Midbrain (tissue), 1 donor: ENCODE measurements at regions not wholly inside any gene's neighbourhood (a gene's known extent, or its start where the extent isn't known, plus 50 kb on each side); places are given as distances from the start of the nearest gene placed in this dataset.
"Not testable (repeated sequence)": the region's sequence is repeated elsewhere in the genome, so short reads cannot be mapped to it uniquely, and the experiment has no call there.

Experiments
- DNase-seq: peaks from one replicate; lab custom pipeline; 2025; lab: John Stamatoyannopoulos, UW

DNA sequence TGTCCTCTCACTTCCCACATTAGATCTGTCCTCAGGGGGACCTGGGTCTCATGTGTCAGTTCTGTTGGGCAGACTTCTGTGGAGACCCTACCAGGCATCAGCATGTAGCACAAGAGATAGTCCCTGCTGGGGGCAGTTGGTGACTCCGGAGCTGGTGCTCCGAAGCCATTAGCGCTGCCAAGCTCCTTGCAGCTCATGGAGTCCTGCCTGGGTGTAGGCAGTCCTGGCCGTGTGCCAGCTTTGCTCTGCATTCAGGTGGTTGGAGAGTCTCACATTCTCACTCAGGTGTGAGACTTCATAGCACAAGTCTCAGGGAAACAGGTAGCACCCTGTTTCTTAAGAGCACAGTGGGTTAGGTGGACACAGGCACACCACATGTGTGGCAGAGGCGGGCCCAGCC, 202.3 kb downstream of the LIPI start:
- not testable (repeated sequence) for DNase-seq

DNA sequence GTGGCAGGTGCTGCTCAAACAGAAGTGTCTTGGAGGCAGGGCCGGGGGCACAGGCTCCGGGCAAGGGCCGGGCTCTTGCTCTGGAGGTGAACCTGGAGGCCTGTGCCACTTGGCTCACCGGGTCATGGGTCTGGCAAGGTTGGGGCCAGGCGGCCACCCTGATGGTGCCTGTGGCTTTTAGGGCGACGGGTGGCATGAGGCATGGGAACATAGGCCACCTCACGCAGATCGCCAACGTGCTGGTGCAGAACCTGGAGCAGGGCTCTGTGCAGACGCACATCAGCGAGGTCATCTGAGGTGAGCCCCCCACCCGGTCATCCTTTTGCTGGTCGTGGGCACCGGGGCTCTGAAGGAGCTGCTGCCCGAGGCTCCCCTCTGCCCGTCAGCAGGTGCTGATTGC, 202.7 kb downstream of the LIPI start:
- DNase-seq: not testable (repeated sequence)

DNA sequence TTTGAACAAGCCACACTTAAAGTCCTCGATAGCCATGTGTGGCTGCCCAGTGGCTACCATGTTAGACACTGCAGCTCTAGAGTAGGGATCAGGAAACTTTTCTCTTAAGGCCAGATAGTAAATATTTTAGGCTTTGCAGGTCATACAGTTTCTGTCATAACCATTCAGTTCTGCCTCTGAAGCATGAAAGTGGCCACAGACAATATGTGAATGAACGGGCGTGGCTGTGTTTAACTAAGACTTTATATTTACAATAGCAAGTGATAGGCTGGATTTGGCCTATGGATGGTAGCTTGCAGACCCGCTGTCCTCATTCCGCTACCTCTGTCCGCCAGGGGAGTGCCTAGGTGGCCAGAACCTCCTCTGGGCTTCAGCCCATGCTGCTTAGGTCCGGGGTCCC, 204.6 kb downstream of the LIPI start:
- DNase-seq: not testable (repeated sequence)

GRCh38 chr21:13986996-13987958, 223.5 kb downstream of the LIPI start:
- not testable (repeated sequence) for DNase-seq

DNA sequence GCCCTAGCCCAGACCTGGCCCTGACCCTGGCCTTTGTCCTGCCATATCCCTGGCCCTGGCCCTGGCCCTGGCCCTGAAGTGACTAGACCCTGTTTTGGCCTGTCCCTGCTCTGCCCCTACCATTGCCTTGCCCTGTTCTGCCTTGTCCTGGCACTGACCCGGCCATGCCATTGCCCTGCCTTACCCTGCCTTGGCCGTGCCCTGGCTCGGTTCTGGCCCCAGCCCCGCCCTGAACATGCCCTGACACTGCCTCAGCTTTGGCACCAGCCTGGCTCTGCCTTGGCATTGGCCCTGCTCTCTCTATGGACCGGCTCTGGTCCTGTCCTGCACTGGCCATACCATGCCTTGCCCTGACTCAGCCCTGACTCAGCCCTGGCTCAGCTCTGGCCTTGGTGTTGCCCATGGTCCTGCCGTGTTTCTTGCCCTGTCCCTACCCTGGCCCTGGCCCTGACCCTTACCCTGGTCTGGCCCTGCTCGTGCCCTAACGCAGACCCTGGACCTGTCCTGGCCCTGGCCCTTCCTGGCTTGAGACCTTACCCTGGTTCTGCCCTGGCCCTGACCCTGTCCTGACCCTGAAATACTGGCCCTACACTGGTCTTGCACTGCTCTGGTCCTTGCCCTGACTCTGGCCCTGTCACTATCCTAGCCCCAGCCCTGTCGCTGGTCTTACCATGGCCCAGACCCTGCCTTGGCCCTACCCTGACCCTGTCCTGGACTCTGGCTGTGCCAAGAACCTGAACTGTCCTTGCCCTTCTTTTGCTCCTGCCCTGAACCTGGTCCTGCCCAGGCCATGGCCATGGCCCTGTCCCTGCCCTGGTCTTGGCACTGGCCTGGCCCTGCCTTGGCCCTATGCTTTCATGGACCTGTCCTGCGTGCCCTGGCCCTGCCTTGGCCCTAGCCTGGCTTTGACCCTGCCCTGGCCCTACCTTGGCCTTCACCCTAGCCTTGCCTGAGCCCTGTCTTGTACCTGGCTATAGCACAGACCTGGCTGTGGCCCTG, 224.6 kb downstream of the LIPI start:
- not testable (repeated sequence) for DNase-seq

DNA sequence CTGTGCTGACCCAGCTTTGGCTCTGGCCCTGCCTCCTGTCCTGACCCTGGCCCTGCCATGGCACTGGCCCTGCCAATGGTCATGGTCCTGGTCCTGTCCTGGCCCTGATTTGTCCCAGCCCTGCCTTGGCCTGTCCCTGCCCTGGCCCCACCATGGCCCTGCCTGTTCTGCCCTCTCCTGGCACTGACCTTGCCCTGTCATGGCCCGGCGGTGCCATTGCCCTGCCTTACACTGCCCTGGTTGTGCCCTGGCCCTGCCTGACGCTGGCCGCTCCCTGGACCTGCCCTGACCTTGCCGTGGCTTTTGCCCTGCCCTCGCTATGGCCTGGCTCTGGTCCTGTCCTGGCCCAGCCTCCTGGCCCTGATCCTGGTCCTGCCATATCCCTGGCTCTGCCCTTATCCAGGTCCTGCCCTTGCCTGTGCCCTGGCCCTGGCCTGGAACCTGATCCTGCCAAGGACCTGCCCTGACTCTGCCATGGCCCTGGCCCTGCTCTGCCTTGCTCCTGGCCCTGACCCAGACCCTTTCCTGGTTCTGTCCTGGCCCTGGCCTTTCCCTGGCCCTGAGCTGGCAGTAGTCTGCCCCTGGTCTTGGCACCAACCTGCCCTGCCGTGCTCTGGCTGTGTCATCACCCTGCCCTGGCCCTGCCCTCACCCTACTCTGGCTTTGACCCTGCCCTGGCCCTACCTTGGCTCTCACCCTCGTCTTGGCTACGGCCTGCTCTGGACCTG, 225.5 kb downstream of the LIPI start:
- DNase-seq: not testable (repeated sequence)

- DNase-seq: not testable (repeated sequence)
Observed at GRCh38 chr21:13984728-13985127, 226.0 kb downstream of the LIPI start.

DNA sequence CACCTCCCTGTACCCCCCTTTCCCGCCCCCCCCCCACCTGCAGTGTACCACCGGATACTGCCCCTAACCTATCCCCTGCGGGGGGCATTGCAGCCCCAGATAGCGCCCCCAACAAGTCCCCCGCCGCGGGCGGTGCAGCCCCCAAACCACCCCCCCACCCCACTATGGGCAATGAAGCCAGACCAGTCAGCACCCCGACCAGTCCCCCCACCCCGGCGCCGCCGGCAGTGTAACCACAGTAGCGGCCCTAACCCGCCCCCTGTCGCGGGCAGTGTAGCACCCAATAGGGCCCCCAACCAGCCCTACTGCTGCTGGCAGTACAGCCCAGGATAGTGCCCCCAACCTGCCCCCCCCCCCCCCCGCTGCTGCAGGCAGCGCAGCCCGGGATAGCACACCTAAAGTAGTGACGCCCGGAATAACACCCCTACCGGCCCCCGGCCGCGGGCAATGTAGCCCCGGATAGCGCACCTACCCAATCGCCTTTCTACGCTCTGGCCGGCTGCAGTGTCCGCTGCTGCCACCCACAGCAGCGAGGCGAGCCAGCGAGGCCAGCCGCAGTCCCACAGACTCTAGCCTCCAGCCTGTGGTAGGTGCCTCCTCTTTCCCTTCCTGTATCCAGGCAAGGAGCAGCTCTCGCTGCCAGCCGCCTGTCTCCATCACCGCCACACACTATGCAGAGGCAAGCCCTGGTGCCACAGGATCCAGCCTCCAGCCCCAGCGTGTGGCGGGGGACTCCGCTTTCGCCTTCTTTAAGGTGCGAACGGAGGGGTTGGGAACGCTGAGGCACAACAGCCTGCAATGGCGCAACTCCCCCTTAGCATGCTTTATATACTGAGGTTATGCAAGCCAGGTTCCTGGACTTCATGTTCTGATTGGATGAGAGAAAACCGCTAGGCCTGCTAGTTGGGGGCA, 229.3 kb downstream of the LIPI start:
- not testable (repeated sequence) for DNase-seq

- not testable (repeated sequence) for DNase-seq
Observed at GRCh38 chr21:13980115-13980662, 230.6 kb downstream of the LIPI start.

GRCh38 chr21:13979608-13980007, 231.1 kb downstream of the LIPI start:
- not testable (repeated sequence) for DNase-seq

DNA sequence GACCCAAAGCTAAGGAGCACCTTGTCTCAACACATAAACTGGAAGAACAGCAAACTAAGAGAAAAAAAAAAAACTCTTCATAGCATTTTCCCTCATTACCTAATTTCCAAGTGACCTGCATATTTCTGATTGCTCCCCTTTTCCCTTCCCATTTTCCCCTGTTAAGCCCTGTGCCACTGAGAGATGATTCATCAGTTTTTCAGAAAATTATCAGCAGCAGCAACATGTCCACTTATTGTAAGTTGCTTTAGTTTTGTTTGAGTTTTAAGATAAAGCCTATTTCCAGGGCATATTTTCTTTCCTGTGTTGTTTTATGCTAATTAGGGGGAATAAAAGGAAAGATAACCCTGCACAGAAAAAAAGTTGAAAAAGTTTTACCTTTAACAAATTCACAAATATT, 236.2 kb downstream of the LIPI start:
- not testable (repeated sequence) for DNase-seq

DNA sequence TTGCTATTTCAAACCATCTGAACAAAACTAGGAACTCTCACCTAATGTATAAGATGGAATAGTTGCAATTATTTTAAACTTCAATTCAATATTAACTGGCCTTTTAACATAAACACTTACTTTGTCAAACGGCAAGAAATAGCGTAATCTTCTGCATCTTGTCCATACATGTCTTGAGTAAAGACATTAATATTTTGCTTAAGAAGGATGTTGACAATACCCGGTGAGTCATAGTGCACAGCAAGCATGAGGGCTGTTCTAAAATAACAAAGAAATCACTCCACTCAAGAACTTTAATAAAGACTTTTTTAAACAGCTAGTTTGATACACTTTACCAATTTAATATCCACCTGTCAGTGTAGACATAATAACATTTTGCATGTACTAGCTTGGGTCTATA, 240.9 kb downstream of the LIPI start:
- DNase-seq: not testable (repeated sequence)

- DNase-seq: not testable (repeated sequence)
Observed at GRCh38 chr21:13969002-13969401, 241.8 kb downstream of the LIPI start.

DNA sequence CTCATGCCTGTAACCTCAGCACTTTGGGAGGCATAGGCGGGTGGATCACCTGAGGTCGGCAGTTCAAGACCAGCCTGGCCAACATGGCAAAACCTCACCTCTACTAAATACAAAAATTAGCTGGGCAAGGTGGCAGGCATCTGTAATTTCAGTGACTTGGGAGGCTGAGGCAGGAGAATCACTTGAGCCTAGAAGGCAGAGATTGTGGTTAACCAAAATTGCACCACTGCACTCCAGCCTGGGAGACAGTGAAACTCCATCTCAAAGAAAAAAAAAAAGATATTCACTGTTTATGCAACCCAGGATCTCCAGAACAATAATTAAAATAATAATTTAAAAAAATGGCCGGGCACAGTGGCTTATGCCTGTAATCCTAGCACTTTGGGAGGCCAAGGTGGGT, 247.5 kb downstream of the LIPI start:
- not testable (repeated sequence) for DNase-seq

DNA sequence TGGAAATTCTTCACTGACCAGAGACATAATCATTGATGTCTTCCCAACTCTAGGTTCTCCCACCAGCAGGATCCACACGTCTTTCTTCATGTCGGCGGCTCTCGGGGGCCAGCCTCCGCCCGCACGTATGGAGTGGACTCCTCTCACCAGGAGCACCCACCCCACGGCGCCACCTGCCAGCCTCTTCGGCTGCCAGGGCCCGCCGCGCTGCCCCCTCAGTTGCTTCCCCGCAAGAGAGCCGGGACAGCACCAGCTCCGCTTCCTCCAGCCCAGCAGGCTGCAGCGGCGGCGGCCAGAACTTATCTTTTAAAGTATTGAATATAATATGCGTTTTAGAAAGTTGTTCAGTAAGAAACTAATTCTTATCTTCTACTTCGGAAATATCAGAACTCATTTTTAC, 273.5 kb downstream of the LIPI start:
- DNase-seq: no peak

DNA sequence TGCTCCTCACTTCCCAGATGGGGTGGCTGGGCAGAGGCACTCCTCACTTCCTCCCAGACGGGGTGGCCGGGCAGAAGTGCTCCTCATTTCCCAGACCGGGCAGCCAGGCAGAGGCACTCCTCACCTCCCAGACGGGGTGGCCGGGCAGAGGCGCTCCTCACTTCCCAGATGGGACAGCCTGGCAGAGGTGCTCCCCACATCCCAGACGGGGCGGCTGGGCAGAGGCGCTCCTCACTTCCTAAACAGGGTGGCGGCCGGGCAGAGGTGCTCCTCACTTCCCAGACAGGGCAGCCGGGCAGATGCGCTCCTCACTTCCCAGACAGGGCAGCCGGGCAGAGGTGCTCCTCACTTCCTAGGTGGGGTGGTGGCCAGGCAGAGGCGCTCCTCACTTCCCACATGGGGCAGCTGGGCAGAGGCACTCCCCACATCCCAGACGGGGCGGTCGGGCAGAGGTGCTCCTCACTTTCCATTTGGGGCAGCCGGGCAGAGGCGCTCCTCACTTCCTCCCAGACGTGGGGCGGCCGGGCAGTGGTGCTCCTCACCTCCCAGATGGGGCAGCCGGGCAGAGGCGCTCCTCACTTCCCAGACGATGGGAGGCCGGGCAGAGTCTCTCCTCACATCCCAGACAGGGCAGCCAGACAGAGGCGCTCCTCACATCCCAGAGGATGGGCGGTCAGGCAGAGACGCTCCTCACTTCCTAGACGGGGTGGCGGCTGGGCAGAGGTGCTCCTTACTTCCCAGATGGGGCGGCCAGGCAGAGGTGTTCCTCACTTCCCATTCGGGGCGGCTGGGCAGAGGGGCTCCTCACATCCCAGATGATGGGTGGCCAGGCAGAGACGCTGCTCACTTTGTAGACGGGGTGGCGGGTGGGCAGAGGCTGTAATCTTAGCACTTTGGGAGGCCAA, 274.5 kb downstream of the LIPI start:
- DNase-seq: not testable (repeated sequence)

DNA sequence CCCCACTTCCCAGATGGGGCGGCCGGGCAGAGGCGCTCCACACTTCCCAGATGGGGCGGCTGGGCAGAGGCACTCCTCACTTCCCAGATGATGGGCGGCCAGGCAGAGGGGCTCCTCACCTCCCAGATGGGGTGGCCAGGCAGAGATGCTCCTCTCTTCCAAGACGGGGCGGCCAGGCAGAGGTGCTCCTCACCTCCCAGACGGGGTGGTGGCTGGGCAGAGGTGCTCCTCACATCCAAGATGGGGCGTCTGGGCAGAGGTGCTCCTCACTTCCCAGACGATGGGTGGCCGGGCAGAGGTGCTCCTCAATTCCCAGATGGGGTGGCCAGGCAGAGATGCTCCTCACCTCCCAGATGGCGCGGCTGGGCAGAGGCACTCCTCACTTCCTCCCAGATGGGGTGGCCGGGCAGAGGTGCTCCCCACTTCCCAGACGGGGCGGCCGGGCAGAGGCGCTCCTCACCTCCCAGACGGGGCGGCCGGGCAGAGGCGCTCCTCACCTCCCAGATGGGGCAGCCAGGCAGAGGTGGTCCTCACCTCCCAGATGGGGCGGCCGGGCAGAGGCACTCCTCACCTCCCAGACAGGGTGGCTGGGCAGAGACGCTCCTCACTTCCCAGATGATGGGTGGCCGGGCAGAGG, 275.2 kb downstream of the LIPI start:
- not testable (repeated sequence) for DNase-seq

DNA sequence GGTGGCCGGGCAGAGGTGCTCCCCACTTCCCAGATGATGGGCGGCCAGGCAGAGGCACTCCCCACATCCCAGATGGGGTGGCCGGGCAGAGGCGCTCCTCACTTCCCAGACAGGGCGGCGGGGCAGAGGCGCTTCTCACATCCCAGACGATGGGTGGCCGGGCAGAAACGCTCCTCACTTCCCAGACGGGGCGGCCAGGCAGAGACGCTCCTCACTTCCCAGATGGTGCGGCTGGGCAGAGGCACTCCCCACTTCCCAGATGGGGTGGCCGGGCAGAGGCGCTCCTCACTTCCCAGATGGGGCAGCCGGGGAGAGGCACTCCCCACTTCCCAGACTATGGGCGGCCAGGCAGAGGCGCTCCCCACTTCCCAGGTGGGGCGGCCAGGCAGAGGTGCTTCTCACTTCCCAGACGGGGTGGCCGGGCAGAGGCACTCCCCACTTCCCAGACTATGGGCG, 275.8 kb downstream of the LIPI start:
- DNase-seq: not testable (repeated sequence)
